T-helper 17 cell (primary cell): ENCODE measurements at regions not wholly inside any gene's neighbourhood (a gene's known extent, or its start where the extent isn't known, plus 50 kb on each side); places are given as distances from the start of the nearest gene placed in this dataset.
"Not testable (repeated sequence)": the region's sequence is repeated elsewhere in the genome, so short reads cannot be mapped to it uniquely, and the experiment has no call there.

Source experiments
- ATAC-seq: fragments of 150-1000 bp; cut with Tn5 transposase; 2 replicates; pipeline ENCODE4 v1.10.0; 2021; ENCODE audit warnings: mild to moderate bottlenecking, moderate library complexity
- DNase-seq, 3 donors: peaks; one replicate each; pipeline versions ENCODE4 v3.0.0 to v3.0.0-alpha.2; 2020 to 2021
- H3K9me3 ChIP-seq: one replicate; pipeline ENCODE4 v1.7.0; 2013; ENCODE audit warnings: low read length, mild to moderate bottlenecking; ENCODE audit not compliant: control insufficient read depth, poor library complexity, severe bottlenecking
- H3K27ac Mint-ChIP-seq: one replicate; pipeline ENCODE4 v1.8.0; 2022; ENCODE audit warnings: mild to moderate bottlenecking, moderate library complexity, mixed read lengths
- H3K27me3 Mint-ChIP-seq: one replicate; pipeline ENCODE4 v1.8.0; 2022; ENCODE audit warnings: mixed read lengths
- H3K36me3 Mint-ChIP-seq: one replicate; pipeline ENCODE4 v1.8.0; 2022; ENCODE audit warnings: low read depth, mixed read lengths
- H3K4me1 Mint-ChIP-seq: one replicate; pipeline ENCODE4 v1.8.0; 2022; ENCODE audit warnings: mild to moderate bottlenecking, mixed read lengths
- H3K4me3 Mint-ChIP-seq: one replicate; pipeline ENCODE4 v1.8.0; 2022; ENCODE audit warnings: mild to moderate bottlenecking, moderate library complexity, mixed read lengths

DNA sequence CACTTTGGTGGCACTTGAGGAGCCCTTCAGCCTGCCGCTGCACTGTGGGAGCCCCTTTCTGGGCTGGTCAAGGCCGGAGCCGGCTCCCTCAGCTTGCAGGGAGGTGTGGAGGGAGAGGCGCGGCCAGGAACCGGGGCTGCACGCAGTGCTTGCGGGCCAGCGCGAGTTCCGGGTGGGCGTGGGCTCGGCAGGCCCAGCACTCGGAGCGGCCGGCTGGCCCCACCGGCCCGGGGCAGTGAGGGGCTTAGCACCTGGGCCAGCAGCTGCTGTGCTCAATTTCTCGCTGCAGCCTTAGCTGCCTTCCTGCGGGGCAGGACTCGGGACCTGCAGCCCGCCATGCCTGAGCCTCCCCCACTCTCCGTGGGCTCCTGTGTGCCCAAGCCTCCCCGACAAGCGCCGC, 533.7 kb upstream of the SLC10A2 start:
- H3K36me3 Mint-ChIP-seq, H3K4me1 Mint-ChIP-seq, DNase-seq, H3K27me3 Mint-ChIP-seq, H3K9me3 ChIP-seq, H3K4me3 Mint-ChIP-seq, ATAC-seq, H3K27ac Mint-ChIP-seq: not testable (repeated sequence)

GRCh38 chr13:103598671-103599070, 532.5 kb upstream of the SLC10A2 start:
- H3K36me3 Mint-ChIP-seq = no peaks in the 10 kb centered on the region
- no peak for DNase-seq
- H3K27me3 Mint-ChIP-seq = no peaks in the 10 kb centered on the region
- no peak for ATAC-seq
- no peaks in the 10 kb centered on the region for H3K4me1 Mint-ChIP-seq
- H3K27ac Mint-ChIP-seq = no peak overlapping the region
- no peaks in the 10 kb centered on the region for H3K9me3 ChIP-seq
- H3K4me3 Mint-ChIP-seq = no peak overlapping the region

DNA sequence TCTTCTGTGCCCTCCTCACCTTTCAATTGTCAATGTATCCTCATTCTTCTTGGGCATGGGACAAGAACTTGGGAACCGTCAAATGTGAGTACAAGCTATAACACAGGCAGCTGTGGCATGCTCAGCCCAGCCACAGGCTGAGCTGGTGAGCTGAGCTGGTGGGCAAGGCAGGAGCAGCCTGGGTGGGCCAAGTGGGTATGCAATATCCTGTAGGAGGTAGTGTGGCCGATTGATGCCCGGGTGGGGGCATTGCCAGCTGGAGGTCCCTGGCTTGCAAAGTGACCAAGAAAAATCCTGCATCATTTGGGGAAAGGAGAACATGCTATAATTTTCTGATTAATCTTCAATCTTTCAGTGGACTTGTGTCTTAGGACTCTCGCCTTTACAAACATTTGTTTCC, 507.2 kb upstream of the SLC10A2 start:
- DNase-seq = no peak

DNA sequence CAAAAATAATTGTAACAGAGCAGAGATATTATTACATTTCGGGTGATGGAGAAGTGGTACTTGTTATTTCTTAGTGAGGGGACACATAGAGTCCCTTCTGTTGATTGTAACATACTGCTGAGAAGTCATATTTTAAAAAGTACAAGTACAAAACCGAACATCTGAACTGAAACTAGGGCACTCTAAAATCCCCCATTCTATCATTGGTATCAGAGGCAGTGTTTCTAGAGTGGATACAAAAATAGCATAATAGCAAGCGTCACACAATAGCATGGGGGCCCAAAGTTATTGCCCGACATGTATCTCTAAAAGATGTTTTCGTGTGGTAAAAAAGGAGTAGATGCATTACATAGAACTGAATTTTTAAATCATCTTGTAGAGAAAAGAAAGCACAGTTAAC, 502.1 kb upstream of the SLC10A2 start:
- H3K36me3 Mint-ChIP-seq = no peaks in the 10 kb centered on the region
- H3K4me3 Mint-ChIP-seq = no peak overlapping the region
- ATAC-seq (no peak), DNase-seq (no peak)
- no peaks in the 10 kb centered on the region for H3K9me3 ChIP-seq
- no peaks in the 10 kb centered on the region for H3K4me1 Mint-ChIP-seq
- H3K27ac Mint-ChIP-seq = no peak overlapping the region
- H3K27me3 Mint-ChIP-seq = no peaks in the 10 kb centered on the region

More for the DNA sequence above, 507.2 kb upstream of the SLC10A2 start:
- no peak for ATAC-seq
- Mint-ChIP-seq H3K36me3 (no peaks in the 10 kb centered on the region), H3K27me3 (no peaks in the 10 kb centered on the region), H3K4me3 (no peak overlapping the region), H3K4me1 (no peaks in the 10 kb centered on the region), H3K27ac (no peak overlapping the region)
- H3K9me3 ChIP-seq = no peaks in the 10 kb centered on the region

- no peak for ATAC-seq
- no peaks in the 10 kb centered on the region for H3K27me3 Mint-ChIP-seq
- no peaks in the 10 kb centered on the region for H3K36me3 Mint-ChIP-seq
Measured at GRCh38 chr13:103557878-103558277, 491.7 kb upstream of the SLC10A2 start.

GRCh38 chr13:103556681-103557080, 490.5 kb upstream of the SLC10A2 start:
- Mint-ChIP-seq H3K27me3 (no peaks in the 10 kb centered on the region), H3K27ac (no peak overlapping the region), H3K4me1 (no peaks in the 10 kb centered on the region), H3K4me3 (no peak overlapping the region), H3K36me3 (no peaks in the 10 kb centered on the region)
- ATAC-seq (no peak), DNase-seq (no peak)
- no peaks in the 10 kb centered on the region for H3K9me3 ChIP-seq

More at GRCh38 chr13:103557878-103558277, 491.7 kb upstream of the SLC10A2 start:
- DNase-seq = no peak
- no peaks in the 10 kb centered on the region for H3K9me3 ChIP-seq
- Mint-ChIP-seq H3K4me3 (no peak overlapping the region), H3K27ac (no peak overlapping the region), H3K4me1 (no peaks in the 10 kb centered on the region)

GRCh38 chr13:103547914-103548313, 481.7 kb upstream of the SLC10A2 start:
- Mint-ChIP-seq H3K4me3 (no peak overlapping the region), H3K36me3 (no peaks in the 10 kb centered on the region), H3K4me1 (no peaks in the 10 kb centered on the region), H3K27me3 (no peaks in the 10 kb centered on the region), H3K27ac (no peak overlapping the region)
- ATAC-seq (no peak), DNase-seq (no peak)
- H3K9me3 ChIP-seq = no peaks in the 10 kb centered on the region

DNA sequence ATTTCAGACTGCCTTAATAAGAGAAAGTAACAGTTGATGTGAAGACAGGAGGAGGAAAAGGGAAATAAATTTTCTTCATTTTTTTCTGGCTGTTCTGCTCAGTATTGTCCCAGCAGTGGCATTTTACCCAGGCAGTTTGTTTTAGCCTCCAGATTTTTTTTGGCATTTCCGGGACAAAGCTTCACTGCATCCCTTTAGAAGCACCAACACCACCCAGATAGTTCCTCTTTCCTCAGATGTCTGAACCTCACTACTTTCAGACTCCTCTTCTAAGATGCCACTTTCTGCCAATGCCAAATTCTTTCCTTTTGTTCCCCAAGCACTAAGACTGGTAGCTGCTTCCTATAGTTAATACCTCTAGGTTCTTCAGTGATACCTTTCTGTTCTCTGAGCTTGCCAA, 480.1 kb upstream of the SLC10A2 start:
- H3K9me3 ChIP-seq = no peaks in the 10 kb centered on the region
- ATAC-seq (no peak), DNase-seq (no peak)
- Mint-ChIP-seq H3K4me3 (no peak overlapping the region), H3K27me3 (no peaks in the 10 kb centered on the region), H3K27ac (no peak overlapping the region), H3K4me1 (no peaks in the 10 kb centered on the region), H3K36me3 (no peaks in the 10 kb centered on the region)

DNA sequence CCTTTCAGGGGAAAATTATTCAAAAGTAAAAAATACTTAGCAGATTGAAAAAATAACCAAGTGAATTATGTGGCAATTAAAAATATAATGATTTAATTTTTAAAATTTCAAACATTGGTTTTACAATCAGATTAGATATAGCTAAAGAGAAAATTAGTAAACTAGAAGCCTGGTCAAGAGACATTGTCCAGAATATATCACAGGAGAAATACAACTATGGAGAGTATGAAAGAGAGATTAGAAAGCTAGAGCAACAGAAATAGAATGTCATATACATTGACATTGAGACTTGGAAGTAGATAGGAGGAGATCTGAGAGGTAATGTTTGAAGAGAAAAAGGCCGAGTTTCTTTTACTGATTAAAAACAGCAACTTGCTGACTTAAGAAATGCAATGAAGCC, 476.4 kb upstream of the SLC10A2 start:
- Mint-ChIP-seq H3K27ac (no peak overlapping the region), H3K4me1 (no peaks in the 10 kb centered on the region), H3K36me3 (no peaks in the 10 kb centered on the region), H3K27me3 (no peaks in the 10 kb centered on the region), H3K4me3 (no peak overlapping the region)
- no peaks in the 10 kb centered on the region for H3K9me3 ChIP-seq
- DNase-seq (no peak), ATAC-seq (no peak)

GRCh38 chr13:103540382-103540765, 474.2 kb upstream of the SLC10A2 start:
- H3K27ac Mint-ChIP-seq = no peak overlapping the region
- no peaks in the 10 kb centered on the region for H3K27me3 Mint-ChIP-seq
- H3K4me3 Mint-ChIP-seq = no peak overlapping the region
- H3K9me3 ChIP-seq = no peaks in the 10 kb centered on the region
- H3K4me1 Mint-ChIP-seq = no peaks in the 10 kb centered on the region
- no peak for DNase-seq
- no peaks in the 10 kb centered on the region for H3K36me3 Mint-ChIP-seq
- no peak for ATAC-seq

GRCh38 chr13:103539721-103540381, 473.6 kb upstream of the SLC10A2 start:
- ATAC-seq = no peak

DNA sequence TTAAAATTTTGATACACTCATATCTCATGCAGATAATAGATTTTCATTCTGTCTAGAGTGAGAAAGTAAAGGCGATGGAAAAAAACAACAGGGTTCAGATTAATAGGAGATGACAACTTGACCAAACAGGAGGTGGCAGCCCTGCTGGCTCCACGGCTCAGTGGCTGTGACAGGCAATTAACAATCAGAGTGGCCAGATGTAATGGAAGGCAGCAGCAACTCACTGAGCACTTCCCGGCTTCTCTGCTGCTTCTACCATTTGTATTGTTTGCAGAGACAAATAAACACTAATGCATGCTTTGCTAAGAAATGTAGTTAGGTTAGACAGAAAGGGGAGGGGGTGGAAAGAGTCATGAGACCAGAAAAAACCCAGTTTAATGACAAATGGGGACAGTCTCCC, 473.0 kb upstream of the SLC10A2 start:
- no peaks in the 10 kb centered on the region for H3K9me3 ChIP-seq
- H3K27me3 Mint-ChIP-seq = no peaks in the 10 kb centered on the region
- H3K36me3 Mint-ChIP-seq = no peaks in the 10 kb centered on the region
- H3K4me3 Mint-ChIP-seq = no peak overlapping the region
- ATAC-seq = no peak
- no peaks in the 10 kb centered on the region for H3K4me1 Mint-ChIP-seq
- no peak for DNase-seq
- H3K27ac Mint-ChIP-seq = no peak overlapping the region

More at GRCh38 chr13:103539721-103540381, 473.6 kb upstream of the SLC10A2 start:
- Mint-ChIP-seq H3K36me3 (no peaks in the 10 kb centered on the region), H3K4me3 (no peak overlapping the region), H3K4me1 (no peaks in the 10 kb centered on the region), H3K27ac (no peak overlapping the region), H3K27me3 (no peaks in the 10 kb centered on the region)
- H3K9me3 ChIP-seq = no peaks in the 10 kb centered on the region
- DNase-seq = no peak

DNA sequence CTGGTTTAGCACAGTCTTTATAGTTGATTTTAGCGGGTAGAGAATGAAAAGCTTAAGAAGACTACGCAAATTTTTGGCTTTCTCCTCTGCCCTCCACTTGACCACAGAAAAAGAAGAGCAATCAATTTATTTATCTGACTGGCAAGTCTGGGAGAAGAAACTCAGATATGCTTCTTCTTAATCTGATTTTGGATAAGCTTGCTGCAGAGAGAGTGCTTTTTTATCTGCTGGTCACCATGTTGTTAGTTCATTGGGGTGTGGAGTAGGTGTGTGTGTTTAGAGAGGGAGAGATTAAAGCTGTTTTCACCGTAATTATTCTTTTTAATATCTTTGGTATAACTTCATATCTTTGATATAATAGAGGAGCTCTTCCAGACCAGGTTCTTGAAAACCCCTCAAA, 471.4 kb upstream of the SLC10A2 start:
- ATAC-seq (no peak), DNase-seq (no peak)
- Mint-ChIP-seq H3K4me3 (no peak overlapping the region), H3K4me1 (no peaks in the 10 kb centered on the region), H3K36me3 (no peaks in the 10 kb centered on the region), H3K27me3 (no peaks in the 10 kb centered on the region), H3K27ac (no peak overlapping the region)
- H3K9me3 ChIP-seq = no peaks in the 10 kb centered on the region

- Mint-ChIP-seq H3K36me3 (no peaks in the 10 kb centered on the region), H3K4me1 (no peaks in the 10 kb centered on the region), H3K27ac (no peak overlapping the region), H3K27me3 (no peaks in the 10 kb centered on the region), H3K4me3 (no peak overlapping the region)
- H3K9me3 ChIP-seq = no peaks in the 10 kb centered on the region
- ATAC-seq (no peak), DNase-seq (no peak)
Measured at GRCh38 chr13:103531278-103531677, 465.1 kb upstream of the SLC10A2 start.
